ENCODE measurements at regions not wholly inside any gene's neighbourhood (a gene's known extent, or its start where the extent isn't known, plus 50 kb on each side); places are given as distances from the start of the nearest gene placed in this dataset.

DNA sequence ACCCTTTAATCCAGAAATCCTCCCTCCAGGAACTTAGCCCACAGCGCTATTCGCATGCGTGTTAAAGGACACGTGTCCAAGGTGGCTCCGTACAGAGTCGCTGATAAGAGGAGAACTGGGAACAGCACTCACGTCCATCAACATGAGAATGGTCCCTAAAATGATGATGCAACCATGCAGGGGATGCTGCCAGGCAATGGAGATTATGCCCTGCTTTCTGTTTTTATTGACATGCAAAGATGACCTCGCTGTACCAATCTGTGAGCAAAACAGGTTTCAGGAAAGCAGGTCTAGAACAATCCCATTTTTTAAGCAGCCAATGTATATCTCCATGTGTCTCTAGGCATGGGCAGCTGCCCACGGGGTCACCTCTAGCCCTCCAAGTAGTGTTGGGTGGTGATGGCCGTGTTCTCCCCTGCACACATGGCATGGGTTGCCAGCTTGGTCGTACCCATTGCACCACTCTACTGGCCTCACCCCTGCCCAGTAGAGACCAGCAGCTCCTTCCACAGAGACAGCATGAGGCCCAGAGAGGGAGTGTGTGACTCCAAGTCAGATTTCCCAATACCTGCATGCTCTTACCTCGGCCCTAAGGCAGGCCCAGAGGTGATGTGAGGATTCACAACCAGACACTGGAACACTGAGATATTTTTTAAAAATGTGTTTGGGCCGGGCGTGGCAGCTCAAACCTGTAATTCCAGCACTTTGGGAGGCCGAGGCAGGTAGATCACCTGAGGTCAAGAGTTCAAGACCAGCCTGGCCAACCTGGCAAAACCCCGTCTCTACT lies 68.3 kb upstream of the LINC01488 start:
- ChIA-PET POLR2A (no interaction called here), CTCF (no interaction called here)
- H3K27me3 Mint-ChIP-seq (ENCODE audit: low read depth) = no peaks in the 10 kb centered on the region
- no peak for TF ChIP-seq PREB (CRISPR knock-in tag; IDR thresholded peaks at IDR 0.05; ENCODE audit: borderline replicate concordance)
- TF ChIP-seq, protein P1, sequence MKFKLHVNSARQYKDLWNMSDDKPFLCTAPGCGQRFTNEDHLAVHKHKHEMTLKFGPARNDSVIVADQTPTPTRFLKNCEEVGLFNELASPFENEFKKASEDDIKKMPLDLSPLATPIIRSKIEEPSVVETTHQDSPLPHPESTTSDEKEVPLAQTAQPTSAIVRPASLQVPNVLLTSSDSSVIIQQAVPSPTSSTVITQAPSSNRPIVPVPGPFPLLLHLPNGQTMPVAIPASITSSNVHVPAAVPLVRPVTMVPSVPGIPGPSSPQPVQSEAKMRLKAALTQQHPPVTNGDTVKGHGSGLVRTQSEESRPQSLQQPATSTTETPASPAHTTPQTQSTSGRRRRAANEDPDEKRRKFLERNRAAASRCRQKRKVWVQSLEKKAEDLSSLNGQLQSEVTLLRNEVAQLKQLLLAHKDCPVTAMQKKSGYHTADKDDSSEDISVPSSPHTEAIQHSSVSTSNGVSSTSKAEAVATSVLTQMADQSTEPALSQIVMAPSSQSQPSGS (CRISPR knock-in tag; IDR thresholded peaks at IDR 0.05; ENCODE audit: borderline replicate concordance, low read depth) = no peak
- no peak for TF ChIP-seq TCF7 (CRISPR knock-in tag; IDR thresholded peaks at IDR 0.05; ENCODE audit: low read depth)
- no peak for TF ChIP-seq IRF1 (CRISPR knock-in tag; IDR thresholded peaks at IDR 0.05)
- TF ChIP-seq, protein P2, sequence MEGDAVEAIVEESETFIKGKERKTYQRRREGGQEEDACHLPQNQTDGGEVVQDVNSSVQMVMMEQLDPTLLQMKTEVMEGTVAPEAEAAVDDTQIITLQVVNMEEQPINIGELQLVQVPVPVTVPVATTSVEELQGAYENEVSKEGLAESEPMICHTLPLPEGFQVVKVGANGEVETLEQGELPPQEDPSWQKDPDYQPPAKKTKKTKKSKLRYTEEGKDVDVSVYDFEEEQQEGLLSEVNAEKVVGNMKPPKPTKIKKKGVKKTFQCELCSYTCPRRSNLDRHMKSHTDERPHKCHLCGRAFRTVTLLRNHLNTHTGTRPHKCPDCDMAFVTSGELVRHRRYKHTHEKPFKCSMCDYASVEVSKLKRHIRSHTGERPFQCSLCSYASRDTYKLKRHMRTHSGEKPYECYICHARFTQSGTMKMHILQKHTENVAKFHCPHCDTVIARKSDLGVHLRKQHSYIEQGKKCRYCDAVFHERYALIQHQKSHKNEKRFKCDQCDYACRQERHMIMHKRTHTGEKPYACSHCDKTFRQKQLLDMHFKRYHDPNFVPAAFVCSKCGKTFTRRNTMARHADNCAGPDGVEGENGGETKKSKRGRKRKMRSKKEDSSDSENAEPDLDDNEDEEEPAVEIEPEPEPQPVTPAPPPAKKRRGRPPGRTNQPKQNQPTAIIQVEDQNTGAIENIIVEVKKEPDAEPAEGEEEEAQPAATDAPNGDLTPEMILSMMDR (IDR thresholded peaks at IDR 0.05) = no peak
- TF ChIP-seq GTF2I (CRISPR knock-in tag; conservative IDR thresholded peaks at IDR 0.05) = no peak
- no peak for TF ChIP-seq E2F4 (CRISPR knock-in tag; IDR thresholded peaks at IDR 0.05; ENCODE audit: borderline replicate concordance, low read depth)
- no peak for TF ChIP-seq ARID4B (CRISPR knock-in tag; IDR thresholded peaks at IDR 0.05; ENCODE audit: borderline replicate concordance)
- TF ChIP-seq, protein P3, sequence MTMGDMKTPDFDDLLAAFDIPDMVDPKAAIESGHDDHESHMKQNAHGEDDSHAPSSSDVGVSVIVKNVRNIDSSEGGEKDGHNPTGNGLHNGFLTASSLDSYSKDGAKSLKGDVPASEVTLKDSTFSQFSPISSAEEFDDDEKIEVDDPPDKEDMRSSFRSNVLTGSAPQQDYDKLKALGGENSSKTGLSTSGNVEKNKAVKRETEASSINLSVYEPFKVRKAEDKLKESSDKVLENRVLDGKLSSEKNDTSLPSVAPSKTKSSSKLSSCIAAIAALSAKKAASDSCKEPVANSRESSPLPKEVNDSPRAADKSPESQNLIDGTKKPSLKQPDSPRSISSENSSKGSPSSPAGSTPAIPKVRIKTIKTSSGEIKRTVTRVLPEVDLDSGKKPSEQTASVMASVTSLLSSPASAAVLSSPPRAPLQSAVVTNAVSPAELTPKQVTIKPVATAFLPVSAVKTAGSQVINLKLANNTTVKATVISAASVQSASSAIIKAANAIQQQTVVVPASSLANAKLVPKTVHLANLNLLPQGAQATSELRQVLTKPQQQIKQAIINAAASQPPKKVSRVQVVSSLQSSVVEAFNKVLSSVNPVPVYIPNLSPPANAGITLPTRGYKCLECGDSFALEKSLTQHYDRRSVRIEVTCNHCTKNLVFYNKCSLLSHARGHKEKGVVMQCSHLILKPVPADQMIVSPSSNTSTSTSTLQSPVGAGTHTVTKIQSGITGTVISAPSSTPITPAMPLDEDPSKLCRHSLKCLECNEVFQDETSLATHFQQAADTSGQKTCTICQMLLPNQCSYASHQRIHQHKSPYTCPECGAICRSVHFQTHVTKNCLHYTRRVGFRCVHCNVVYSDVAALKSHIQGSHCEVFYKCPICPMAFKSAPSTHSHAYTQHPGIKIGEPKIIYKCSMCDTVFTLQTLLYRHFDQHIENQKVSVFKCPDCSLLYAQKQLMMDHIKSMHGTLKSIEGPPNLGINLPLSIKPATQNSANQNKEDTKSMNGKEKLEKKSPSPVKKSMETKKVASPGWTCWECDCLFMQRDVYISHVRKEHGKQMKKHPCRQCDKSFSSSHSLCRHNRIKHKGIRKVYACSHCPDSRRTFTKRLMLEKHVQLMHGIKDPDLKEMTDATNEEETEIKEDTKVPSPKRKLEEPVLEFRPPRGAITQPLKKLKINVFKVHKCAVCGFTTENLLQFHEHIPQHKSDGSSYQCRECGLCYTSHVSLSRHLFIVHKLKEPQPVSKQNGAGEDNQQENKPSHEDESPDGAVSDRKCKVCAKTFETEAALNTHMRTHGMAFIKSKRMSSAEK (CRISPR knock-in tag; IDR thresholded peaks at IDR 0.05; ENCODE audit: borderline replicate concordance) = no peak
- no peak for TF ChIP-seq NR2C2 (CRISPR knock-in tag; IDR thresholded peaks at IDR 0.05)
- H3K4me3 Mint-ChIP-seq = no peak overlapping the region
- DNase-seq (ENCODE audit: low spot score) (no peak), ATAC-seq (no peak)
- peaks cover 6% of the 10 kb centered on the region for H3K9me3 Mint-ChIP-seq
- H3K4me1 Mint-ChIP-seq = peaks cover 8% of the 10 kb centered on the region
- peaks cover 5% of the 10 kb centered on the region; the same call in 1 of the 2 replicates for H3K36me3 Mint-ChIP-seq
- no peak overlapping the region for H3K27ac Mint-ChIP-seq
